ENCODE measurements at regions not wholly inside any gene's neighbourhood (a gene's known extent, or its start where the extent isn't known, plus 50 kb on each side); places are given as distances from the start of the nearest gene placed in this dataset.
A peak's percentile ranks its signal among the peaks of the same experiment; 100 is the strongest.

DNA sequence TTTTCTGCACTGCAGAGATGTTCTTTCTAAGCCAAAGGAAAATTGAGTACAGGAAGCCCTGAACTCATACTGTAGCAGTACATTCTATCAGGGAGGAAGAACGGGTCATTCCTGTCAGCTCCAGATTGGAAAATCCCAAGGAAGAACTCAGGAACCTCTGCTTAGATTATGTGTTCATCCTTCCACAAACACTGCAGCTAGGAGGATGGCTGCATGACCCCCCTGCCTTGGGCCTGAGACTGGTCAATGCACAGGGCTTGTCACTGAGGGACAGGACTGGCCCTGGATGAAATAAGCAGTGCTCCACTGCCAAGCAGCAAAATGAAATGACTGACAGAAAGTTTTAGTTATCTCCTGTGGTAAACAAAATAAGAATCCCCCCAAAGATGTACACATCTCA lies 1406.8 kb upstream of the TMEM132C start:
- no peak for DNase-seq (ENCODE audit: low spot score, unreplicated experiment)
- Mint-ChIP-seq H3K4me1 (ENCODE audit: low read depth) (no peaks in the 10 kb centered on the region), H3K9me3 (ENCODE audit: low read depth) (no peaks in the 10 kb centered on the region), H3K27ac (no peak overlapping the region), H3K4me3 (ENCODE audit: low read depth) (no peak overlapping the region), H3K36me3 (ENCODE audit: insufficient read depth) (no peaks in the 10 kb centered on the region), H3K27me3 (peaks cover 7% of the 10 kb centered on the region)
- TF ChIP-seq, protein P1, sequence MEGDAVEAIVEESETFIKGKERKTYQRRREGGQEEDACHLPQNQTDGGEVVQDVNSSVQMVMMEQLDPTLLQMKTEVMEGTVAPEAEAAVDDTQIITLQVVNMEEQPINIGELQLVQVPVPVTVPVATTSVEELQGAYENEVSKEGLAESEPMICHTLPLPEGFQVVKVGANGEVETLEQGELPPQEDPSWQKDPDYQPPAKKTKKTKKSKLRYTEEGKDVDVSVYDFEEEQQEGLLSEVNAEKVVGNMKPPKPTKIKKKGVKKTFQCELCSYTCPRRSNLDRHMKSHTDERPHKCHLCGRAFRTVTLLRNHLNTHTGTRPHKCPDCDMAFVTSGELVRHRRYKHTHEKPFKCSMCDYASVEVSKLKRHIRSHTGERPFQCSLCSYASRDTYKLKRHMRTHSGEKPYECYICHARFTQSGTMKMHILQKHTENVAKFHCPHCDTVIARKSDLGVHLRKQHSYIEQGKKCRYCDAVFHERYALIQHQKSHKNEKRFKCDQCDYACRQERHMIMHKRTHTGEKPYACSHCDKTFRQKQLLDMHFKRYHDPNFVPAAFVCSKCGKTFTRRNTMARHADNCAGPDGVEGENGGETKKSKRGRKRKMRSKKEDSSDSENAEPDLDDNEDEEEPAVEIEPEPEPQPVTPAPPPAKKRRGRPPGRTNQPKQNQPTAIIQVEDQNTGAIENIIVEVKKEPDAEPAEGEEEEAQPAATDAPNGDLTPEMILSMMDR (IDR thresholded peaks at IDR 0.05; ENCODE audit: unreplicated experiment) = no peak

DNA sequence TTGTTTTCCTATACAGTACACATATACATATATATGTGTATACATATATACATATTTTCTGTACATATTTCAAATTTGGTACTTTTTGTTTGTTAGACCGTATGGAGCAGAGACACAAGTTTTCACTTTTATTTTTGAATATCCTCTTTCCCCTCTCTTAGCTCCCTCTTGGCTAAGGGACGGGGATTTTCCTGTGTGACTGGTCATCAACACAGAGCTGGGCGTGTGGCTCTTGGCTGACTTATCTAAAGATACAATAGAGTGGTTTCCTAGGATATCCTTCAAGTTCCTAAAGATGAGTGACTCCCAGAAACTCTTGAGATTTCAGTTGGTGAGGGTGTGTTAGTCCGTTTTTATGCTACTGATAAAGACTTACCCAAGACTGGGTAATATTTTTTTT lies 1404.5 kb upstream of the TMEM132C start:
- TF ChIP-seq, protein P1 (IDR thresholded peaks at IDR 0.05; ENCODE audit: unreplicated experiment) = no peak
- H3K4me1 Mint-ChIP-seq (ENCODE audit: low read depth) = no peaks in the 10 kb centered on the region
- peaks cover 3% of the 10 kb centered on the region for H3K27me3 Mint-ChIP-seq
- H3K36me3 Mint-ChIP-seq (ENCODE audit: insufficient read depth) = no peaks in the 10 kb centered on the region
- no peak for DNase-seq (ENCODE audit: low spot score, unreplicated experiment)
- H3K27ac Mint-ChIP-seq = no peak overlapping the region
- H3K9me3 Mint-ChIP-seq (ENCODE audit: low read depth) = no peaks in the 10 kb centered on the region
- H3K4me3 Mint-ChIP-seq (ENCODE audit: low read depth) = no peak overlapping the region

DNA sequence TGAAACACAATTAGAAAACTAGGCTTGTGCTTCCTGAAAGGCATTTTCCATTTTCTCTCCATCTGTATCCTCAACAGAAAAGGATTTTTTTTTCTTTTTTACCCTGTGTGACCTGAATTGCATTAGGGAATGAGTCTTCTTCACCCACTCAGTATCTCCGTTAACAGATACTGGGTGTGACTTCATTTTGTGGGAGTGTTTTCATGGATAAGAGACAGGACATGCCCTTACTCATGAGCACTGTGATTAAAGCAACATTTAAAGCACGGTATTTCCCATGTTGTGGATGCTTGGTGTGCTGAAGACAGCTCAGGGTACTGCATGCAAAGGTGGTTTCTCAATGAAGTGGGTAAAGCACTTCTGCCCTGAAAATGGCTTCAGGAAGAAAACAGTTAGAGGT lies 1397.3 kb upstream of the TMEM132C start:
- DNase-seq (ENCODE audit: low spot score, unreplicated experiment) = no peak
- H3K36me3 Mint-ChIP-seq (ENCODE audit: insufficient read depth) = no peaks in the 10 kb centered on the region
- no peak overlapping the region for H3K4me3 Mint-ChIP-seq (ENCODE audit: low read depth)
- no peak overlapping the region for H3K27ac Mint-ChIP-seq
- peaks cover 3% of the 10 kb centered on the region for H3K9me3 Mint-ChIP-seq (ENCODE audit: low read depth)
- H3K27me3 Mint-ChIP-seq = no peaks in the 10 kb centered on the region
- H3K4me1 Mint-ChIP-seq (ENCODE audit: low read depth) = no peaks in the 10 kb centered on the region
- TF ChIP-seq, protein P1 (IDR thresholded peaks at IDR 0.05; ENCODE audit: unreplicated experiment) = no peak

DNA sequence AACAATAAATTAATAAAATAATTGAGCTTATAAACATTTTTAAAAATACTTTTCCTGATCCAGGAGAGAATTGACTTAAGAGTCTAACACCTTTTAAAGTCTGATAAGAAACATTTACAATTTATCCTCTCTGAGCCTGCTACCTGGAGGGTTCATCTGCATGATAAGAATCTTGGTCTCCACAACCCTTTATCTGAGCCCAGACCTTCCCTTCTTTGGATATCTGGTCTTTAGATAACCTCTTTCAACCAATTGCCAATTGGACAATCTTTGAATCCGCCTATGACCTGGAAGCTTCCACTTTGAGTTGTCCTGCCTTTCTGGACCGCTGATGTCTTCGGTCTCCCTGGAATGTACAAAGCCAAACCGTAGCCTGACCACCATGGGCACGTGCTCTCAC lies 1393.3 kb upstream of the TMEM132C start:
- no peak overlapping the region for H3K27ac Mint-ChIP-seq
- H3K4me3 Mint-ChIP-seq (ENCODE audit: low read depth) = no peak overlapping the region
- H3K36me3 Mint-ChIP-seq (ENCODE audit: insufficient read depth) = no peaks in the 10 kb centered on the region
- peaks cover 2% of the 10 kb centered on the region for H3K27me3 Mint-ChIP-seq
- peaks cover 3% of the 10 kb centered on the region for H3K9me3 Mint-ChIP-seq (ENCODE audit: low read depth)
- no peak for DNase-seq (ENCODE audit: low spot score, unreplicated experiment)
- no peaks in the 10 kb centered on the region for H3K4me1 Mint-ChIP-seq (ENCODE audit: low read depth)
- TF ChIP-seq, protein P1 (IDR thresholded peaks at IDR 0.05; ENCODE audit: unreplicated experiment) = no peak

DNA sequence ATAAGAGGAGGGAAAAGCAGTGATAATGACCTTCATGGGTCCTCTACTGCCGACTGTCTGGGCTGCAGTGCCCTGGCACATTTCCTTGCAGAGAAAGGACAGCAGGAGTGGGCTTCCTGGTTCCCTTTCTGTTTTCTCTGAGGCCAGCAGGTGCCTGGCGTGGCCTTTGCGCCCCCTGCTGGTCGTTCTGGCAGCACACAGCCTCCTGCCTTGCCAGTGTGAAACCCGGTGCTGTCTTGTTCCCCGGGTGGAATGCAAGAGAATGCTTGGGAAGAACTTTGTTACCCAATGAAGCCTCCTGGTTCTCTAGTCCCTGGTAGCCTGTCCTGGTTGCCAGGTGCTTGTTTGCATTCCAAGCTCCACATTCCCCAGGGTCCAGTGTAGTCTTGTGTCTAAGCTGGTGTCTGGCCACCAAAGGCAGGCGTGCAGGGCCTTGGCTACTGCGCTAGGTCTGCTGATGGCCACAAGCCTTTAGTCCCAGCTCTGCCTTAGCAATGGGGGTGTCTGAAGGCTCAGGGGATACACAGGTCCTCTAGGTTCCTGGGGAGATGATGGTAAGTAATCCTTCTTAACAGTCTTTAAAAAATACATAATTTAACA lies 1392.4 kb upstream of the TMEM132C start:
- Mint-ChIP-seq H3K4me1 (ENCODE audit: low read depth) (no peaks in the 10 kb centered on the region), H3K27ac (no peak overlapping the region), H3K4me3 (ENCODE audit: low read depth) (no peak overlapping the region), H3K27me3 (peaks cover 2% of the 10 kb centered on the region), H3K36me3 (ENCODE audit: insufficient read depth) (no peaks in the 10 kb centered on the region), H3K9me3 (ENCODE audit: low read depth) (peaks cover 3% of the 10 kb centered on the region)
- peak; percentile 68 for DNase-seq (ENCODE audit: low spot score, unreplicated experiment)
- TF ChIP-seq, protein P1 (IDR thresholded peaks at IDR 0.05; ENCODE audit: unreplicated experiment) = peak; percentile 94

All from progenitor cell of endocrine pancreas (in vitro differentiated cells).